Mesenchymal stem cell (in vitro differentiated cells and primary cell): ENCODE measurements at regions not wholly inside any gene's neighbourhood (a gene's known extent, or its start where the extent isn't known, plus 50 kb on each side); places are given as distances from the start of the nearest gene placed in this dataset.
"Not testable (repeated sequence)": the region's sequence is repeated elsewhere in the genome, so short reads cannot be mapped to it uniquely, and the experiment has no call there.

Experiments used
- DNase-seq: peaks from one replicate; pipeline ENCODE4 v3.0.0-alpha.2; 2013
- H2AFZ ChIP-seq: one replicate; pipeline ENCODE4 v1.6.1; 2013; ENCODE audit warnings: low read depth, mild to moderate bottlenecking, control low read depth, inconsistent platforms, low read length, moderate library complexity
- H2AK5ac ChIP-seq: 2 replicates; pipeline ENCODE4 v1.6.1; 2013; ENCODE audit warnings: low read length, moderate library complexity, mild to moderate bottlenecking, inconsistent platforms; ENCODE audit not compliant: severe bottlenecking
- H2BK120ac ChIP-seq: one replicate; pipeline ENCODE4 v1.6.1; 2013; ENCODE audit warnings: low read depth, mild to moderate bottlenecking, inconsistent platforms, low read length, moderate library complexity
- H2BK12ac ChIP-seq, 2 experiments: one replicate each; pipeline ENCODE4 v1.6.1; 2013; ENCODE audit warnings: inconsistent platforms in 2 of 2, low read length in 2 of 2, mild to moderate bottlenecking in 2 of 2, moderate library complexity in 2 of 2, control low read depth in 1 of 2
- H2BK15ac ChIP-seq: one replicate; pipeline ENCODE4 v1.6.1; 2013; ENCODE audit warnings: mild to moderate bottlenecking, low read depth, inconsistent platforms; ENCODE audit not compliant: poor library complexity, severe bottlenecking
- H2BK5ac ChIP-seq: 2 replicates; pipeline ENCODE4 v1.6.1; 2013; ENCODE audit warnings: low read depth, mild to moderate bottlenecking, low read length, control low read depth, inconsistent platforms; ENCODE audit not compliant: poor library complexity, severe bottlenecking
- H3K14ac ChIP-seq, 2 experiments: one replicate each; pipeline ENCODE4 v1.6.1; 2013; ENCODE audit warnings: inconsistent platforms in 2 of 2, low read length in 2 of 2, control low read depth in 1 of 2, mild to moderate bottlenecking in 1 of 2, moderate library complexity in 1 of 2
- H3K18ac ChIP-seq, 2 experiments: one replicate each; pipeline ENCODE4 v1.6.1; 2013; ENCODE audit warnings: inconsistent platforms in 2 of 2, low read length in 2 of 2, control low read depth in 1 of 2, low read depth in 1 of 2, mild to moderate bottlenecking in 1 of 2
- H3K23ac ChIP-seq, 2 experiments: one replicate each; pipeline ENCODE4 v1.6.1; 2013; ENCODE audit warnings: inconsistent platforms in 2 of 2, low read length in 2 of 2, mild to moderate bottlenecking in 2 of 2, moderate library complexity in 2 of 2, control low read depth in 1 of 2
- H3K27ac ChIP-seq: 2 replicates; pipeline ENCODE4 v1.5.1; 2013; ENCODE audit warnings: mild to moderate bottlenecking, moderate library complexity, low read length, control low read depth, inconsistent platforms; ENCODE audit not compliant: poor library complexity, severe bottlenecking
- H3K27me3 ChIP-seq, 2 experiments: 2 replicates each; pipeline versions ENCODE4 v1.6.1 to v1.7.0; 2013; ENCODE audit warnings: low read length in 2 of 2, mild to moderate bottlenecking in 2 of 2, moderate library complexity in 2 of 2, control low read depth in 1 of 2, inconsistent platforms in 1 of 2; ENCODE audit not compliant: control insufficient read depth in 1 of 2, insufficient read depth in 1 of 2
- H3K36me3 ChIP-seq, 2 experiments: 2 replicates each; pipeline versions ENCODE4 v1.6.1 to v1.7.0; 2013; ENCODE audit warnings: low read length in 2 of 2, control low read depth in 1 of 2, inconsistent platforms in 1 of 2, low read depth in 1 of 2, mild to moderate bottlenecking in 1 of 2; ENCODE audit not compliant: insufficient read depth in 2 of 2, control insufficient read depth in 1 of 2
- H3K4ac ChIP-seq, 2 experiments: one replicate each; pipeline ENCODE4 v1.6.1; 2013; ENCODE audit warnings: inconsistent platforms in 2 of 2, low read length in 2 of 2, mild to moderate bottlenecking in 2 of 2, moderate library complexity in 2 of 2, control low read depth in 1 of 2, low read depth in 1 of 2
- H3K4me1 ChIP-seq: 2 replicates; pipeline ENCODE4 v1.6.1; 2013; ENCODE audit warnings: low read depth, low read length, control low read depth; ENCODE audit not compliant: control insufficient read depth, insufficient read depth
- H3K4me2 ChIP-seq: 2 replicates; pipeline ENCODE4 v1.6.1; 2013; ENCODE audit warnings: low read length, mild to moderate bottlenecking, inconsistent platforms; ENCODE audit not compliant: poor library complexity, severe bottlenecking
- H3K4me3 ChIP-seq, 2 experiments: 2 replicates each; pipeline versions ENCODE4 v1.5.1 to v1.7.0; 2013; ENCODE audit warnings: low read length in 2 of 2, mild to moderate bottlenecking in 2 of 2, control low read depth in 1 of 2, low read depth in 1 of 2; ENCODE audit not compliant: insufficient read depth in 1 of 2
- H3K79me1 ChIP-seq: replicated peaks from 2 replicates; pipeline ENCODE4 v1.6.1; 2013; ENCODE audit warnings: mild to moderate bottlenecking, control low read depth, low read length, inconsistent platforms; ENCODE audit not compliant: poor library complexity, severe bottlenecking
- H3K9ac ChIP-seq: 2 replicates; pipeline ENCODE4 v1.7.0; 2013; ENCODE audit warnings: mild to moderate bottlenecking, low read length, moderate library complexity
- H3K9me3 ChIP-seq: 2 replicates; pipeline ENCODE4 v1.7.0; 2013; ENCODE audit warnings: mild to moderate bottlenecking, low read length; ENCODE audit not compliant: control insufficient read depth
- H4K8ac ChIP-seq: one replicate; pipeline ENCODE4 v1.6.1; 2013; ENCODE audit warnings: inconsistent platforms, mild to moderate bottlenecking, low read length, moderate library complexity
- H4K91ac ChIP-seq: one replicate; pipeline ENCODE4 v1.6.1; 2013; ENCODE audit warnings: mild to moderate bottlenecking, low read length, inconsistent platforms
- WGBS: methylation state at CpG from one replicate; pipeline ENCODE4 v1.1.7; 2013; ENCODE audit warnings: mixed read lengths; 5-methylcytosine and 5-hydroxymethylcytosine counted together

DNA sequence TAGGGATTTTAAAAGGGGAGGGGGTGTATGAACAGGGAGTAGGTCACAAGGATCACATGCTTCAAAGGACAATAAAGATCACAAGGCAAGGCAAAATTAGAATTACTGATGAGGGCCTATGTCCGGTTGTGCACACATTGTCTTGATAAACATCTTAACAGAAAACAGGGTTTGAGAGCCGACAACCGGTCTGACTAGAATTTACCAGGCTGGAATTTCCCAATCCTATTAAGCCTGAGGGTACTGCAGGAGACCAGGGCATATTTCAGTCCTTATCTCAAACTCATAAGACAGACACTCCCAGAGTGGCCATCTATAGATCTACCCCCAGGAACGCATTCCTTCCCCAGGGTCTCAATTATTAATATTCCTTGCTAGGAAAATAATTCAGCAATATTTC, 292.9 kb downstream of the NKX6-1 start:
- not testable (repeated sequence) for H3K27me3 ChIP-seq, H2BK120ac ChIP-seq, H3K27ac ChIP-seq, H3K18ac ChIP-seq, H3K9ac ChIP-seq, H3K36me3 ChIP-seq, H3K79me1 ChIP-seq, H2AFZ ChIP-seq, H2BK5ac ChIP-seq, H3K23ac ChIP-seq, H3K4me1 ChIP-seq, H3K4ac ChIP-seq, H2BK15ac ChIP-seq, H3K14ac ChIP-seq, H4K8ac ChIP-seq, DNase-seq, H4K91ac ChIP-seq, H3K4me2 ChIP-seq, H3K4me3 ChIP-seq, H2BK12ac ChIP-seq, H2AK5ac ChIP-seq
- H3K9me3 ChIP-seq: peaks cover 15% of the 10 kb centered on the region
- 82% methylated on average over 4 of the region's 4 CpGs for WGBS

- Histone ChIP-seq H3K23ac (no peak overlapping the region), H3K4me2 (no peak overlapping the region), H3K4me3 (no peak overlapping the region), H3K36me3 (no peaks in the 10 kb centered on the region), H3K9me3 (no peaks in the 10 kb centered on the region), H2BK12ac (no peak overlapping the region), H2BK120ac (no peak overlapping the region), H3K9ac (no peak overlapping the region), H2BK15ac (no peak overlapping the region), H3K14ac (no peak overlapping the region), H4K91ac (no peak overlapping the region), H3K18ac (no peak overlapping the region), H2BK5ac (no peak overlapping the region), H2AFZ (no peak overlapping the region), H3K4me1 (no peaks in the 10 kb centered on the region), H2AK5ac (no peak overlapping the region), H3K27me3 (no peaks in the 10 kb centered on the region), H3K79me1 (no peaks in the 10 kb centered on the region), H4K8ac (no peak overlapping the region), H3K4ac (no peak overlapping the region), H3K27ac (no peak overlapping the region)
- 59% methylated on average over 1 of the region's 1 CpG for WGBS
- DNase-seq: no peak
Measured at GRCh38 chr4:84189144-84189543, 309.9 kb downstream of the NKX6-1 start.

GRCh38 chr4:84179409-84179808, 319.7 kb downstream of the NKX6-1 start:
- no peaks in the 10 kb centered on the region for H3K4me1 ChIP-seq
- WGBS: 100% methylated on average over 1 of the region's 2 CpGs
- no peak overlapping the region for H3K14ac ChIP-seq
- H3K4me3 ChIP-seq: no peak overlapping the region
- H3K27me3 ChIP-seq: no peaks in the 10 kb centered on the region
- H2BK5ac ChIP-seq: no peak overlapping the region
- H4K8ac ChIP-seq: no peak overlapping the region
- no peak overlapping the region for H2BK12ac ChIP-seq
- no peak overlapping the region for H3K18ac ChIP-seq
- H2BK120ac ChIP-seq: no peak overlapping the region
- H3K27ac ChIP-seq: no peak overlapping the region
- no peaks in the 10 kb centered on the region for H3K36me3 ChIP-seq
- no peak overlapping the region for H3K23ac ChIP-seq
- no peaks in the 10 kb centered on the region for H3K9me3 ChIP-seq
- H2AK5ac ChIP-seq: no peak overlapping the region
- H2AFZ ChIP-seq: no peak overlapping the region
- H3K4me2 ChIP-seq: no peak overlapping the region
- H2BK15ac ChIP-seq: no peak overlapping the region
- H3K4ac ChIP-seq: no peak overlapping the region
- H3K79me1 ChIP-seq: no peaks in the 10 kb centered on the region
- no peak for DNase-seq
- no peak overlapping the region for H4K91ac ChIP-seq
- H3K9ac ChIP-seq: no peak overlapping the region

GRCh38 chr4:84177831-84178542, 321.1 kb downstream of the NKX6-1 start:
- H2AFZ ChIP-seq: no peak overlapping the region
- no peak for DNase-seq
- no peak overlapping the region for H3K27ac ChIP-seq
- H3K14ac ChIP-seq: no peak overlapping the region
- no peak overlapping the region for H3K18ac ChIP-seq
- no peak overlapping the region for H2BK5ac ChIP-seq
- no peak overlapping the region for H3K9ac ChIP-seq
- no peak overlapping the region for H3K4ac ChIP-seq
- H3K36me3 ChIP-seq: no peaks in the 10 kb centered on the region
- H3K27me3 ChIP-seq: no peaks in the 10 kb centered on the region
- no peaks in the 10 kb centered on the region for H3K4me1 ChIP-seq
- H2BK15ac ChIP-seq: no peak overlapping the region
- H2BK120ac ChIP-seq: no peak overlapping the region
- H2AK5ac ChIP-seq: no peak overlapping the region
- 45% methylated on average over 5 of the region's 5 CpGs for WGBS
- H3K4me2 ChIP-seq: no peak overlapping the region
- no peak overlapping the region for H4K8ac ChIP-seq
- no peaks in the 10 kb centered on the region for H3K79me1 ChIP-seq
- H2BK12ac ChIP-seq: no peak overlapping the region
- no peaks in the 10 kb centered on the region for H3K9me3 ChIP-seq
- no peak overlapping the region for H3K23ac ChIP-seq
- H4K91ac ChIP-seq: no peak overlapping the region
- H3K4me3 ChIP-seq: no peak overlapping the region
